ENCODE measurements at regions not wholly inside any gene's neighbourhood (a gene's known extent, or its start where the extent isn't known, plus 50 kb on each side); places are given as distances from the start of the nearest gene placed in this dataset.
A peak's percentile ranks its signal among the peaks of the same experiment; 100 is the strongest.
"Not testable (repeated sequence)": the region's sequence is repeated elsewhere in the genome, so short reads cannot be mapped to it uniquely, and the experiment has no call there.

- no peak for TF ChIP-seq ZFX (IDR thresholded peaks at IDR 0.05; ENCODE audit: borderline replicate concordance)
- TF ChIP-seq CTCF (IDR thresholded peaks at IDR 0.05): no peak
- H3K27ac ChIP-seq: no peak overlapping the region
These were observed 347.3 kb upstream of the IRX2 start for GRCh38 chr5:3098821-3099220.

- TF ChIP-seq CTCF (IDR thresholded peaks at IDR 0.05): no peak
- TF ChIP-seq ZFX (IDR thresholded peaks at IDR 0.05; ENCODE audit: borderline replicate concordance): no peak
These were observed 341.2 kb upstream of the IRX2 start for GRCh38 chr5:3092664-3093063.

DNA sequence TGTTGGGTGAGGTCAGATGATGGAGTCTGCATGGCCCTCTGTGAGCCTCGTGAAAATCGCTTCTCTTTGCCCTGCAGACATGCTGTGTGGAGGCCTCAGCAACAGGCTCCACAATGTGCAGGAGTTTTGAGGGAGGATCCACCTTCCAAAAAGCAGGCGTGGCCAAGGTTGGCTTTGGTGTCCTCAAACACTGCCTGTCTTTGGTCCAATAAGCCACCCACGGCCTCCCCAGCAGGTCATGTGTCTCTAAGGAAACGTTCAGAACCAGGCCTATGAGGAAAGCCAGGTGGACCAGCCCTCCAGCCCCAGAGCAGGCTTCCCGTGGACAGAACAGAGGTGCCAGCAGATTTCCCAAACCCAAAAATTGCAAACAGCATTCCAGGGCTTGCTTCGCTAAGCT lies 340.7 kb upstream of the IRX2 start:
- H3K27ac ChIP-seq: no peak overlapping the region
- TF ChIP-seq ZFX (IDR thresholded peaks at IDR 0.05; ENCODE audit: borderline replicate concordance): no peak
- TF ChIP-seq CTCF (IDR thresholded peaks at IDR 0.05): no peak

More at GRCh38 chr5:3092664-3093063, 341.2 kb upstream of the IRX2 start:
- H3K27ac ChIP-seq: no peak overlapping the region

DNA sequence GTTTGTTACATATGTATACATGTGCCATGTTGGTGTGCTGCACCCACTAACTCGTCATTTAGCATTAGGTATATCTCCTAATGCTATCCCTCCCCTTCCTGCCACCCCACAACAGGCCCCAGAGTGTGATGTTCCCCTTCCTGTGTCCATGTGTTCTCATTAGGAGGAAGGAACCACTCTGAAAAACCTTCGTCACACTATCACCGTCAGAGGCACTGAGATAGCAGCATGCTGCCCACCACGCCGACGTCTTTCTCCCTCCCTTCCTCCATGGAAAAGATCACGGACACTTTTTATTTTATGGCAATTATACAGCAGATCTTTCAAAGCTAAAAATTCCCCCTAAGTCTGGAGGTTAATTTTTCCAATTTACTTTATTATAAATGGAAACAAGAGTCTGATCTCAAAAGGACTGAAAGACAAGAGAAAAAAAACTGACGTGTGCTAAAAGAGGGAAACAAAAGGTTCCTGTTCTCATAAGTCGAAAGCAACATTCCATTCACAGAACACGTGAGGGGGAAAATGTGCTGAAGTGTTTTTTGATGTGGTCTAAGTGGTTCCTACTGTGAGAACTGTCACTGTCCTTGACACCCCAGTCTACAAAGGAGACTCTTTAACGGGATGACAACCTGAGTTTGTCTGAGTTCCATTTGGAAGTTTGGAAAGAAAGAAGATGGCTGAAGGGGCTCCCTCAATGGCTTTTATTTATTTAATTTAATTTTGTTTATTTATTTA lies 339.7 kb upstream of the IRX2 start:
- TF ChIP-seq ZFX (IDR thresholded peaks at IDR 0.05; ENCODE audit: borderline replicate concordance): no peak
- no peak for TF ChIP-seq CTCF (IDR thresholded peaks at IDR 0.05)
- no peak overlapping the region for H3K27ac ChIP-seq

DNA sequence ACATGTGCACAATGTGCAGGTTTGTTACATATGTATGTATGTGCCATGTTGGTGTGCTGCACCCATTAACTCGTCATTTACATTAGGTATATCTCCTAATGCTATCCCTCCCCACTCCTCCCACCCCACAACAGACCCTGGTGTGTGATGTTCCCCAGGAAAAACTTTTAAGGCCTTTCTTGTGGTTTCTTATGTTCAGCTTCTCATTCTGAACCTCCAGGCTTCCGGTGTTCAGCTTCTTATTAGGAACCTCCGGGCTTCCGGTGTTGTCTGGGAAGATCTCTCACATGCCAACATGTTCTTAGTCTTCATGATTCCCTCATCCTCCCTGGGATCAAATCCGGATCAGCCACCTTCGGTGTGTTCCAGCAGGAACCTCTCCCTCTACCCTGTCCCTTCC lies 338.8 kb upstream of the IRX2 start:
- not testable (repeated sequence) for H3K27ac ChIP-seq

DNA sequence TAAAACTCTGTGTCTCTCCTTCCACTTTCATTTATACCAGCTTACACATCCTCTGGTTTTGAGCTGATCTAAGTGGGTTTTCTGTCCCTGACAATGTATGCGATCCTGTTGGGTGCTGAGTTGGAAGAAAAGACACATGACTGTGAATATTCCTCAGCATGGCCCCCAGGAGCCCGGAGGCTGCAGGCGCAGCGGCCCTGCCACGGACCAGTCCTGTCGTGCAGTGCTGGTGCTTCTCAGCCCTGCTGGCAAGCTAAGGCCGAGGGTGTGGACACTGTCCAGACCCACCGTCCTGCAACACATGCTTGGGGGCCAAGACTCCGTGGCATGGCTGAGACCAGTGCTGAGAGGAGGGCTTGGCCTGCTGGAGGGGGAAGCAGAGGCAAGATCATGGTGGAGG lies 328.9 kb upstream of the IRX2 start:
- H3K27ac ChIP-seq: no peak overlapping the region

DNA sequence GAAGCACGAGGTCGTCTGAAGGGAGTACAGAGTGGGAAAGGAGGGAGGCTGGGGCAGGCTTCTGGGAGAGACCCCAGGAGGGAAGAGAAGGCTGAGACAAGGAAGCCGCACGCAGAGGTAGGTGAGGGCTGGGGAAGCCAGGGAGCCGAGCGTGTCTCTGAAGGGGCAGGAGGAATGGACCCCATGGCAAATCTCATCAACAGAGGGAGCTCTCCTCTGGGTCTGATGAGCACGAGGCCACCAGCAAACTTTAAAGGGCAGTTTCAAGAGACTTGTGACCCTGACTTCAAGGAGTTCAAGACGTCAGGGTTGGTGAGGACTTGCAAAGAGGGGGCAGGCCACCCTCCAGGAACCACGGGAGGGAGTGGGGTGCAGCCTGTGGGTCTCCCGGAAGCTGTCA lies 326.2 kb upstream of the IRX2 start:
- no peak for TF ChIP-seq ZFX (IDR thresholded peaks at IDR 0.05; ENCODE audit: borderline replicate concordance)
- H3K27ac ChIP-seq: no peak overlapping the region

More for the DNA sequence above, 328.9 kb upstream of the IRX2 start:
- no peak for TF ChIP-seq CTCF (IDR thresholded peaks at IDR 0.05)
- no peak for TF ChIP-seq ZFX (IDR thresholded peaks at IDR 0.05; ENCODE audit: borderline replicate concordance)

DNA sequence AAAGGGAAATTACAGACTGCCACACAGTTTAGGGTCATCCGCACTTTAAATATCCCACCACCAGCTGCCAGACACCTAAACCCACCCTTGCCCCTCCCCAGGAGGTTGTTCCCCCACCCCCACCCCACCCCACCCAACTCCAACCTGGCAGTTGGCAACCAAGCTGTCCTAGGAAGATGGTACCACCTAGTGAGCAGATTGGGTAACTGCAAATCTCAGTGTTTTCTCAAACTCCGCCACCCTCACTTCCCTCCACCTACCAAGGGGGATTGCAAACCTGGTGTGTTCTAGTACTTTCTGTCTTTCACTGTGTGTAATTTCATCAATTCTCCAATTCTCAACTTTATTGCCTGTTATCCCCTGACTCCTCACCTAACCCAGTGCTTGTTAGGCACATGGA lies 323.8 kb upstream of the IRX2 start:
- H3K27ac ChIP-seq: no peak overlapping the region
- 0 out of 2 replicates have a peak, but pooled peaks have one; percentile 11 for TF ChIP-seq CTCF (IDR thresholded peaks at IDR 0.05)
- TF ChIP-seq ZFX (IDR thresholded peaks at IDR 0.05; ENCODE audit: borderline replicate concordance): no peak
